ENCODE measurements at regions not wholly inside any gene's neighbourhood (a gene's known extent, or its start where the extent isn't known, plus 50 kb on each side); places are given as distances from the start of the nearest gene placed in this dataset.

DNA sequence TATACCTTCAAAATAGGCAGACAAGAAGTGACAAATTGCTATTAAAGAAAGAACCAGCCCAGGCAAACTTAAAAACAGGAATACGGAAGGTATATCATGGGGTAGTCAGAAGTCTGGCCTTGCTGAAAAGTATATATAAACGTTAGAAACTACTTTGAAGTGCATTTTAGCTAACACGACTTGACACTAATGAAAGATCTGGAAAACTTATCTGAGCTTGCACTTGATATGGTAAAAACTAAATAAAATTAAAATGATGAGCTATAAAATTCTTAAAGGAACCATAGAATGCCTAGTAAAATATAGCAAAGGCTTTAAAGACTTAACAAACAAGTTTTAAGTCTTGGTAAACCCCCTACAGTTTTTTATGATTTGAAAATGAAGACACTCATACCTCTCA lies 795.3 kb upstream of the PCDH20 start:
- Histone ChIP-seq H2BK120ac (ENCODE audit: low read depth, low read length) (no peak overlapping the region), H4K91ac (ENCODE audit: insufficient read depth, low read depth, low read length) (no peak overlapping the region), H2BK20ac (ENCODE audit: low read depth, low read length) (no peak overlapping the region), H3K4me3 (ENCODE audit: insufficient read depth, low read depth, low read length) (no peak overlapping the region), H4K8ac (ENCODE audit: low read depth in 2 of 2, low read length in 2 of 2) (no peak overlapping the region), H3K9me3 (ENCODE audit: control insufficient read depth, insufficient read depth, low read length) (no peaks in the 10 kb centered on the region), H2AK9ac (replicated peaks; ENCODE audit: low read depth, low read length, poor library complexity) (no peak overlapping the region), H3K4ac (ENCODE audit: low read depth, low read length) (no peak overlapping the region), H3K56ac (ENCODE audit: extremely low read depth, insufficient read depth, low read length) (no peak overlapping the region), H3K36me3 (ENCODE audit: control insufficient read depth, insufficient read depth, low read length) (no peaks in the 10 kb centered on the region), H3K27ac (ENCODE audit: insufficient read depth, low read length) (no peak overlapping the region), H3K9me1 (ENCODE audit: insufficient read depth, low read length) (no peaks in the 10 kb centered on the region), H3K9ac (ENCODE audit: low read depth, low read length) (no peak overlapping the region), H3K23ac (ENCODE audit: low read depth, low read length) (no peak overlapping the region), H4K5ac (ENCODE audit: low read depth, low read length) (no peak overlapping the region), H3K4me1 (ENCODE audit: control insufficient read depth, insufficient read depth, low read length) (no peaks in the 10 kb centered on the region), H3K18ac (ENCODE audit: low read depth, low read length) (no peak overlapping the region), H4K20me1 (ENCODE audit: insufficient read depth, low read length) (no peaks in the 10 kb centered on the region), H3K27me3 (ENCODE audit: control insufficient read depth, insufficient read depth, low read length) (no peaks in the 10 kb centered on the region), H2AK5ac (ENCODE audit: low read depth, low read length) (no peak overlapping the region), H2BK15ac (ENCODE audit: low read depth, low read length) (no peak overlapping the region), H2BK5ac (ENCODE audit: low read depth, low read length, poor library complexity, severe bottlenecking) (no peak overlapping the region), H3K79me1 (ENCODE audit: low read depth in 1 of 2, low read length in 2 of 2) (no peaks in the 10 kb centered on the region), H3K4me2 (ENCODE audit: low read depth, low read length) (no peak overlapping the region), H3K14ac (replicated peaks; ENCODE audit: low read depth, low read length) (no peak overlapping the region), H2AFZ (replicated peaks; ENCODE audit: low read length, poor library complexity) (no peak overlapping the region)
- ATAC-seq (ENCODE audit: low read depth) (no peak), DNase-seq (no peak)
- POLR2A ChIA-PET (ENCODE audit: unreplicated experiment): no interaction called here
- TF ChIP-seq, protein P1, sequence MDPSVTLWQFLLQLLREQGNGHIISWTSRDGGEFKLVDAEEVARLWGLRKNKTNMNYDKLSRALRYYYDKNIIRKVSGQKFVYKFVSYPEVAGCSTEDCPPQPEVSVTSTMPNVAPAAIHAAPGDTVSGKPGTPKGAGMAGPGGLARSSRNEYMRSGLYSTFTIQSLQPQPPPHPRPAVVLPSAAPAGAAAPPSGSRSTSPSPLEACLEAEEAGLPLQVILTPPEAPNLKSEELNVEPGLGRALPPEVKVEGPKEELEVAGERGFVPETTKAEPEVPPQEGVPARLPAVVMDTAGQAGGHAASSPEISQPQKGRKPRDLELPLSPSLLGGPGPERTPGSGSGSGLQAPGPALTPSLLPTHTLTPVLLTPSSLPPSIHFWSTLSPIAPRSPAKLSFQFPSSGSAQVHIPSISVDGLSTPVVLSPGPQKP (IDR thresholded peaks at IDR 0.05; ENCODE audit: borderline replicate concordance, low read depth, low read length): no peak
- no peak for TF ChIP-seq MAFK (IDR thresholded peaks at IDR 0.05; ENCODE audit: low read depth, low read length)
- TF ChIP-seq POLR2A (IDR thresholded peaks at IDR 0.05; ENCODE audit: low read depth, low read length): no peak
- intact Hi-C loops (cut with micrococcal nuclease): no loop called here
- in situ Hi-C loops (cut with MboI; ENCODE audit: low sequenced_read_pairs): no loop called here
- BruUV-seq (replicated peaks): no TSS peak
- CTCF ChIA-PET: no interaction called here
- dilution Hi-C loops (cut with HindIII; ENCODE audit: low sequenced_read_pairs, unreplicated experiment): no loop called here
- WGBS, 2 experiments (ENCODE audit: extremely low coverage in 2 of 2, insufficient read length in 1 of 2): no CpG with 5 or more reads among the region's 3 CpGs
